Hematopoietic multipotent progenitor cell treated with erythropoietin and hydrocortisone succinate and interleukin-3 and kit ligand, for 8 days (in vitro differentiated cells): ENCODE measurements at regions not wholly inside any gene's neighbourhood (a gene's known extent, or its start where the extent isn't known, plus 50 kb on each side); places are given as distances from the start of the nearest gene placed in this dataset.

Experiments
- DNase-seq: peaks from one replicate; pipeline ENCODE4 v3.0.0-alpha.2; 2015

GRCh38 chr2:6641956-6642355, 223.8 kb downstream of the CMPK2 start:
- DNase-seq = no peak

GRCh38 chr2:6644261-6644660, 221.4 kb downstream of the CMPK2 start:
- DNase-seq = no peak

GRCh38 chr2:6645004-6645403, 220.7 kb downstream of the CMPK2 start:
- DNase-seq = no peak

- no peak for DNase-seq
These were observed 220.0 kb downstream of the CMPK2 start for GRCh38 chr2:6645672-6646071.

- no peak for DNase-seq
These were observed 218.7 kb downstream of the CMPK2 start for GRCh38 chr2:6647046-6647445.

- DNase-seq = no peak
These were observed 217.0 kb downstream of the CMPK2 start for GRCh38 chr2:6648596-6649247.

GRCh38 chr2:6650311-6650710, 215.4 kb downstream of the CMPK2 start:
- DNase-seq = no peak

GRCh38 chr2:6652251-6652650, 213.5 kb downstream of the CMPK2 start:
- no peak for DNase-seq

GRCh38 chr2:6653281-6653750, 212.4 kb downstream of the CMPK2 start:
- DNase-seq = no peak

GRCh38 chr2:6654279-6654678, 211.4 kb downstream of the CMPK2 start:
- DNase-seq = no peak

- no peak for DNase-seq
These were observed 209.1 kb downstream of the CMPK2 start for GRCh38 chr2:6656633-6657032.

GRCh38 chr2:6657136-6657535, 208.6 kb downstream of the CMPK2 start:
- DNase-seq = no peak

- no peak for DNase-seq
These were observed 207.9 kb downstream of the CMPK2 start for GRCh38 chr2:6657855-6658254.

GRCh38 chr2:6664332-6665061, 201.2 kb downstream of the CMPK2 start:
- no peak for DNase-seq

GRCh38 chr2:6665093-6666045, 200.3 kb downstream of the CMPK2 start:
- DNase-seq = no peak

- DNase-seq = no peak
These were observed 198.4 kb downstream of the CMPK2 start for GRCh38 chr2:6667326-6667725.

GRCh38 chr2:6671913-6672312, 193.8 kb downstream of the CMPK2 start:
- DNase-seq = no peak

- DNase-seq = no peak
These were observed 191.3 kb downstream of the CMPK2 start for GRCh38 chr2:6674381-6674780.

GRCh38 chr2:6675791-6676190, 189.9 kb downstream of the CMPK2 start:
- no peak for DNase-seq

GRCh38 chr2:6676241-6676640, 189.5 kb downstream of the CMPK2 start:
- no peak for DNase-seq

GRCh38 chr2:6676776-6677175, 188.9 kb downstream of the CMPK2 start:
- no peak for DNase-seq

- no peak for DNase-seq
These were observed 186.2 kb downstream of the CMPK2 start for GRCh38 chr2:6679471-6679870.

GRCh38 chr2:6683516-6683915, 182.2 kb downstream of the CMPK2 start:
- no peak for DNase-seq
